SK-N-DZ (cell line): ENCODE measurements at regions not wholly inside any gene's neighbourhood (a gene's known extent, or its start where the extent isn't known, plus 50 kb on each side); places are given as distances from the start of the nearest gene placed in this dataset.

ENCODE experiments used
- DNase-seq: peaks from one replicate; pipeline ENCODE4 v3.0.0-alpha.2; 2015; ENCODE audit warnings: low spot score

GRCh38 chr20:50273601-50274491 is 83.2 kb downstream of the CEBPB start:
- DNase-seq = no peak

GRCh38 chr20:50274570-50275430 is 84.2 kb downstream of the CEBPB start:
- no peak for DNase-seq

GRCh38 chr20:50276119-50277063 is 85.8 kb downstream of the CEBPB start:
- DNase-seq = no peak

- no peak for DNase-seq
Measured at GRCh38 chr20:50277064-50277415, 86.4 kb downstream of the CEBPB start.

- no peak for DNase-seq
Measured at GRCh38 chr20:50277460-50278376, 87.1 kb downstream of the CEBPB start.

GRCh38 chr20:50278377-50278683 is 87.7 kb downstream of the CEBPB start:
- DNase-seq = no peak

GRCh38 chr20:50278684-50279531 is 88.3 kb downstream of the CEBPB start:
- no peak for DNase-seq

- no peak for DNase-seq
Measured at GRCh38 chr20:50279988-50280850, 89.6 kb downstream of the CEBPB start.

- DNase-seq = no peak
Measured at GRCh38 chr20:50280851-50281655, 90.4 kb downstream of the CEBPB start.

GRCh38 chr20:50281831-50282591 is 91.4 kb downstream of the CEBPB start:
- DNase-seq = no peak

- no peak for DNase-seq
Measured at GRCh38 chr20:50282592-50283241, 92.1 kb downstream of the CEBPB start.

GRCh38 chr20:50283370-50283769 is 92.7 kb downstream of the CEBPB start:
- DNase-seq = no peak

GRCh38 chr20:50283922-50284810 is 93.5 kb downstream of the CEBPB start:
- DNase-seq = no peak

GRCh38 chr20:50284811-50285375 is 94.3 kb downstream of the CEBPB start:
- DNase-seq = peak; percentile 82
